HG02884 (cell line): ENCODE measurements at regions not wholly inside any gene's neighbourhood (a gene's known extent, or its start where the extent isn't known, plus 50 kb on each side); places are given as distances from the start of the nearest gene placed in this dataset.

Experiments used
- ATAC-seq: cut with Tn5 transposase; IDR thresholded peaks from one replicate; pipeline ENCODE4 v1.9.1; 2021; ENCODE audit warnings: mild to moderate bottlenecking, moderate library complexity; ENCODE audit not compliant: unreplicated experiment

DNA sequence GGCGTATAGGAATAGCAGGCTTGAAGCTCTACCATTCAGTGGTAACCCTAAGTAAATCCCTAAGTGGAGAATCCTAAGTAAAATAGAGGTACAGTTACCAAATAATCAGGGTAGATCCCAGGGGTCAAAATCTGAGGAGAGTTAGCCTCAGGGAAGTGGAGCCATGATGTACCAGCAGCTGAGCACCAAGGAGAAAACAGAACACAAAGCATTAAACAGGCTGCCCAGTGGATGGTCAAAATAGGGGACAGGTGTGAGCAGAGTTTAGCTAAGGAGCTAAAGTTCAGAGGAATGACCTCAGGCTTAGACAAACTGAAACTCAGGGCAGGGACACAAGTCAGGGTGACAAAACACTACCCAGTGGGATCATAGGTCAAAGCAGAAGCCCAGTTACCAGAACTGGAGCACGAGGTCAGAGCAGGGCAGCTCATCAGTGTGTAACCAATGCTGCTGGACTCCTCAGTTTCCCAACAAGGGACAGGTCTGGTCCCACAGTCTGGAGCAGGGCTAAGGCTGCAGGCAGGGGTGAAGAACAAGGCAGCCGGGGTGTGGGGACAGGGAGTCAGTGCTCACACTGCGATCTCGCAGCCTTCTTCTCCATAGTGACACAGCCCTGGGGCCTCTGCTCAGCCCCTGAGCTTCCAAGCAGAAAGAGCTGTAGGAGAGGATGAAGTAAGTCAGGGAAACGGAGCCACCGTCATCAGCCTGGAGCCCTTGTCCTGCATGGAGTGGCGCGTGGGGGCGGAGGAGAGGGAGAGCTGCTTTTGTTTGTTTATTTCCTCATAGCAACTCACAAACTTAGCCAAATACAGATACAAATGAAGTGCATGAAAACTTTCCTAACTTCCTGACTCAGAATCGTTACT is 264.0 kb downstream of the MREG start:
- no peak for ATAC-seq

DNA sequence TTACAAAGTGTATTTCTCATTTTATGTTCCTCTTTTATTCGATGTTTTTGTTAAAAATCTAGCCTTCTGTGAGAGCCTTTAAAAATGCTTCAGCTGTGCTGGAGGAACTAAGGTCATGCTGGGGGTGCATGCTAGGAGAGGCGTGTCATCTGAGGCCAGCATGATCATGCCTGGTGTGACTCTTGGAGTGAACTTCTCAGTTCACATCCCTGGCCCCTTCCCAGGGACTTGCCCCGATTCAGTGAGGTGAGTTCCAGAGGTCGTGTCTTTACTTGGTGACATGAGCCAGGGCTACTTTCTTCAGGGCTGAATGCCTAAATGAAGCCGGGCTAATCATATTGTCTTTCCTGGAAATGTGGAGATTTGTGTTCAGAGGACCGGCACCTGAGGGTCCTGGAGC is 264.9 kb downstream of the MREG start:
- no peak for ATAC-seq

DNA sequence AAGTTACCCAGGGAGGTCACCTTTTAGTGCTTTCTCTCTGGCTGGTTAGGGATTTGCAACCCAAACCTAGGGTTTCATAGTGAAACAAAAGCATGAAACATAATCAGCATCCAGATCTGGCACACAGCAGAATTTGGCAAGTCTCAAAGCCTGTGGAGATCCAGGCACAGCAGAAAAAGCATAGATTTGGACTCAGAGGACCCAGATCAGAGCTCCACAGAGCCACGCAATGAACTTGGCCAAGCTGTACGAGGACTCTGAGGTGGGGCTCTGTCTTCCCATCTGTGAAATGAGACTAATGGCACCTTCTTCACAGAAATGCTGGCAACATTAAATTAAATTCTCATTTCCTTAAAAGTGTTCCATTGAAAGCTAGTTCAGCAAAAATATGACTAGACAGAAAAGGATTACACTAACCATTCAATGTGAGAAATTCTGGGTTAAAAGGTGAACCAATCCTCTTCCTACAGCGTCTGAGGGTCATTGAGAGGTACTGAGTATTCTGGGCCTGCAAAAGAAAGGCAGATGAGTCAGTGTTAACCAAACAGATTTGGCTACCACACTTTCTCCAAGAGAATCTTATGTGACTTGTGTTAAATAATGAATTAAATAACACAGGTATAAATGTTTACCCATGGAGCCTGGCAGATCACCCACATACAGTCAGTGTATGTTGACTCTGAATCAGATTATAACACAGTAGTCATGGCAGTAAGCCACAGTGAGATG is 266.3 kb downstream of the MREG start:
- ATAC-seq: no peak

DNA sequence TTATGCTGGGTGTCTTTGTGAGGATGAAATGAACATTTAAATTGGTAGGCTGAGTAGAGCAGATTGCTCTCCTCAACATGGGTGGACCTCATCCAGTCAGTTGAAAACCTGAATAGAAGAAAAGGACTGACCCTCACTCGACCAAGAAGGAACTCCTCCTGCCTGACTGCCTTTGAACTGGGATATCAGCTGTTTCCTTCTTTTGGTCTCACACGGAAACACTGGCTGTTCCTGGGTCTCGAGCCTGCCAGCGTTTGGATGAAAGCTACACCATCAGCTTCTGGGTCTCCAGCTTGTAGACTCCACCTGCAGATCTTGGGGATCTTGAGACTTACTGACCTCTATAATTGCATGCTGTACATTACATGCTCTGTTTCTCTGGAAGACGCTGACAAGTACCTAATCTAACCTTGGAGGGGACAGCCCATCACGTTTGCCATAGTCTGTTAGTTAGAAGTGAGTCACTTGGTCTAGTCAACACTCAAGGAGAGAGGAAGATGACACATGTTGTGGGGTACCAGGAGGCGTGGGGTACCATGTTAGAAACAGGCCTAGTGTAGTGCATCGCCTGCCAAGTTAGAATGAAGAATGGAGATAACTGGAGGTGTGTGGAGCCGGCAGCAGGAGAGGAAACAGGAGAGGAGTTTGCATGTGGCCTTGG is 267.0 kb downstream of the MREG start:
- no peak for ATAC-seq

DNA sequence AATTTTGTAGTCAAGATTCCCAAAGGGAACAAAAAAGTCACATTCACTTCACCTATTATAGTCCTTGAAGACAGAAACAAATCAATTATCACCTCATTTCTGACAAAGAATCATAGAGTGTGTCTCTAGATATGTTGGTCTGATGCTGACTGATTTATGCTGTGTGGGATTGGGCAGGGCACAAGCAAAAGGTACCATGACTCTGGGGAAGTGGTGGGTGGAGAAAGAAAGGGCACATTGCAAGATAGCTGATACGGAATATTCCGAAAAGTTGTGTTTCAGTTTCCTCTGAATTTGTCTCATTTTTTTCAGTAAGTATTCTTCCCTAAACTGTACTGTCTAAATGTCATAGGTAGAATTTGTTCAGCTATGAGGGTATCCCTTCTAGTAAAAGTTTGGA is 268.0 kb downstream of the MREG start:
- no peak for ATAC-seq

DNA sequence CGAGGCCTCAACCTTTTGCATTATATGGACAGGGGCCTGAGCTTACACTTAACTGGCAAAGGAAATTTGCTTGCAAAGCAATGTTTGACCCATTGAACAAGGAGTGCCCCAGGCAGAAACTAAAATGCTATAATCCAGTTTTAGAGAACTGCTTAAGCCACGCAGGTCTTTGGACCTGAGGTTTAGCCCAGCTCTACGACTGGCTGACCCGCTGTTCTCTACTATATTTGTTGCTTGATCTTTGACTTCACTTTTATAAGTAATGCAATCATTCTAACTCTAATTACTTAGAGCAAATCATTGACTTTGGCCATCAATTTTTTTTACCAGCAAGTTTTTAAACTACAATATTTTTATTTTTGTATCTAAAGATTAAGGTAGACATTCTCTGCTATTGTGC is 268.8 kb downstream of the MREG start:
- ATAC-seq: no peak

DNA sequence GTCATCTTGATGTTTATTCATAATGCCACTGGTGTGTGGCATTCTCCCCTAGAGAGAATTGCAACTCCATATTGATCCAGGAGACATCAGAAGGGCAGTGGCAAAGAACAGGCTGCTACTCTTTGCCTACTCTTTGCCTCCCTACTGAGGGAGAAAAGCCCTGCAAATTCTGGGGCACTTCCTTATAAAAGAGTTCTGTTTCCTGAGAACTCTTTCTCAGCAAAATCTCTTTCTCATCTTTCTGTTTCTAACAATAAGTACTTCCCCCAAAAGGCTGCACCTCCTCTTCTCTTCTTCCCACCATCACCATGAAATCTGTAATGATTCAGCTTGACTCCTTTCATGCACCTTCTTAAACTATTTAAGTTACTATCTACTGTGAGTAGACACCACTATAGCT is 270.3 kb downstream of the MREG start:
- ATAC-seq: no peak

DNA sequence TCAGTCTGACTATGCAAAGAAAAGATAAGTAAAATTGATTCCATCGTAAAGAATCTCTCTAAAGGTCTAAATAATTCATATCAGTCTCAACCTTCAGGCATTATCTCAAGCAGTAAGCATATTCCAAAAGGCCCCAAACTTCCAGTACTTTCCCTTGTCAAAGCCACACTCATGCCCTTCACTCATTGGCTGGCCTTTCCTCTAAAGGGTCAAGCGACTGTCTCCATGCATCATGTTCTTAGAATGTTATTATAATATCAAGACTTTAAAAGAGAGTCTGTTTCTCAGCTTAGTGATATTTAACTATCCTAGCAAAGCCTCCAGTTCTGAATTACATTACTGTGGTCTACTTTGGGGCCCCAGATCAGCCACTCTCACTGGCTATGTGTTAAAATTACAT is 271.3 kb downstream of the MREG start:
- no peak for ATAC-seq

DNA sequence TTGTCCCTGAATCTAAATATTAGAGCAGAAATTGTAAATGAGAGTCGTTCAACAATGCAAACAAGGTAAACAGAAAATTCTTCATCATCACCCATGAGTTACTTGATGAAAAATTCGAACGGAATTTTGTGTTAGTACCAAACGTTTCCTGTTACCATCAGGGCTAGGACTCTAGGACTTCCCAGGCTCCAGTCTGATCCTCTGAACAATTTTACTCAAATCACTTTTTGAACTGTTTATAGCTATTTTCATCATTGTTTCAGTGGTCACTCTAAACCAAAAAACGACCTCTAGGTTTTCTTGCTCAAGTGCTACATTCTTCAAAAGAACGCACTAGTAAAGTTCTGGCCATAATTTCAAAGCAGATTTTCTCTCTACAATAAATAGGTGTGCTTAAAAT is 273.3 kb downstream of the MREG start:
- ATAC-seq: no peak

DNA sequence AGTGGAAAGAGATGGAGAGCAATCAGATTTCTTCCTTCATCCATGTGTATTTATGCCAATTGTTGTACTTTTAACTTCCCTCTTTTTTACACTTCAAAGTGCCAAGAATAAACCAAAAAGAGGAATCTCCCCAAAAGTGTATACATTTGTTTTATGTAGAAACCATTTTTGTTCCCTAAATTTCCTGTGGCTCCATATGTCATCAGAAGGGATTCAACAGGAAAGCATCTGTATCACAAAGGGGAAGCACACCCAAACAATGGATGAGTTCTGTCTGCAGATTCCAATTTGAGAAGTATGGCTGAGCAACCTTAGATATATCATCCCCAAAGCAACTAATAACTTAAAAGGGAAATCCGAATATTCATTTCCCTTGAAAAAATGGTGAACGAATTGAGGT is 275.0 kb downstream of the MREG start:
- ATAC-seq: no peak

DNA sequence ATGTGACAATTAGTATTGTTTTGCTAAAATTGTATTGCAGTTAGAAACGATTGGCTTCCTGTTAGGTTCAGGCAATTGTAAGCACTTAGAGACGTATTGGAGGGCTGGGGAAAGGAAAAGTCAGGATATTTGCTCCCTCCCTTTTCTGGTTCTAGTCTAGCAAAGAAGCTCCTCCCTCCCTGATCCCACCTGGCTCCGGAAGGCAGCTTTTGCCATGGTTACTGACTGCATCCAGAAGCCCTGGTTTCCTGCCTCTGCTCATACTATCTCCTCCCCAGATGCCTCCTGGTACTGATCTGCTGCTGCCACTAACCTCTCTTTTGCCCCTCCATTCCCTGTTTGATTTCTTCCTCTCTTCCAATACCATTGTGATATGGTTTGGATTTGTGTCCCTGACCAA is 275.9 kb downstream of the MREG start:
- ATAC-seq: no peak

DNA sequence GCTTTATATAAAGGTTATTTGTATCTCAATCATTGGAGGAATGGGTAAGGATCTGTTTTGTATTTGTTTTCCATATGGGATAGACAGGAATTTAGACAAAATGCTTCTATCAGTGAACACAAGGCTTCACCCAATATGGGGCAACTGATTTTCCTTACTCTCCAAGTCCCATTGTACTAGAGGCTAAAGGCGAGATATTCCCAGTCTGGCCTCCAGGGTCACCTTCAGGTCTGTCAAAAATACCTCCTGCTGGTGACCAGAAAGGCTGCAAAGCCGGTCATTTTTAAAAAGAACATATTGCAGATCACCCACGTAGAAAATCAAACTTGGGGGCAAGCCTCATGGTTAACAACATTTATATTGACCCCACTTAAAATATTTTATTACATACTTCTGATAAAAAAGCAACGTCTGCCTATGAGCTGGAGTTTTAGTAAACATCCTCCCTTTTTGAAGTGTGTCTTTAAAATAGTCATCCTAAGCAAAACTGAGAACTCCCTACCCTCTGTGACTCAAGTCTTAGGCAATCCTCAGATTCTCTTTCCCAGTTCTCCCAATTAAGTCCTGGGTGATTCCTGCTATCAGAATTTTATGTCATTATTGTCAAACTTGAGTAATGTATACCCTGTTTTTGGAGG is 276.6 kb downstream of the MREG start:
- ATAC-seq: no peak

DNA sequence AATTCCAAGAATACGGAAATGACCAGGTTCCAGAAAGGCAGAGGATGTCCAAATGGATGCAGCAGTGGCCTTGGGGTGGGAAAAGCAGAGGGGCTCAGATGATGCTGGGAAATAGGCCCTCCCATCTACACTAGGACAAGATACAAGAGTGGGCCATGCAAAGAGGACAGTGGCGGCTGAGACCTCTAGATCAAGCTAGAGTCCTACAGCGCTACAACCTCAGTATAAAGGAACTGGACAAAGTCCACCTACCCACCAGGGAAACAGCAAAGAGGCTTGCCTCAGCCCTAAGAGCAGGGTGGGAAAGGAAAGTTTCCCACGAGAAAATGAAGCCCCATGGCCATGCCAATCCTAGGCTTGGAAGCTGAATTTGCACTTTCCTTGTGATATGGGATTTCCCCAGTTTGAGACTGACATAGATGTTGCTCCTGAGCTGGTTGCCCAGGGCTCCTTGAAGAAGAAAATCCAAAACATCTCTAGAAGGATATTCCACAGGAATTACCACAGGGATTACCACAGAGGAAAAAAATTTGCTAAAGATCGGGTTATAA is 282.2 kb downstream of the MREG start:
- ATAC-seq: no peak

DNA sequence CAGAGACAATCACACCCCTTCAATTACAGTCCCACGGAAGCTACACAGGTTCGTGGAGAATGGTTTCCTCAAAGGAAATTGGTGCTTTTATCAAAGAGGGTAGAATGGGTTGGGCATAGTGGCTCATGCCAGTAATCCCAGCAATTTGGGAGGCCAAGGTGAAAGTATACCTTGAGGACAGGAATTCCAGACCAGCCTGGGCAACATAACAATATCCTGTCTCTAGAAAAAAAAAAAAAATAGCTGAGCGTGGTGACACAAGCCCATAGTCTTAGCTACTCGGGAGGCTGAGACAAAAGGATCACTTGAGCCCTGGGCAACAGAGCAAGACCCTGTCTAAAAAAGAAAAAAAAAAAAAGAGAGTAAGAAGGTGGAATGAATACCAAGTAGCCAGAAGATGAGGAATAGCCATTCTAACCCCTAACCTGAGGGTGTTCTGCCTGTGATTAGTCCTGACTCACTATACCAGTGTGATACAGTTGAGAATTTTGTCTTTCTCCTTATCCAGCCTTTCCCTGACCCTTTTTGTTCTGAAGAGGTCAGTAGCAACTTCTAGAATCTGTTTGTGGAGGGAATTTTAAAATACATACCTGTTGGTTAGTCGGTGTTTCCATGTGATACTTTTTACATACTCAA is 283.2 kb downstream of the MREG start:
- ATAC-seq: no peak

DNA sequence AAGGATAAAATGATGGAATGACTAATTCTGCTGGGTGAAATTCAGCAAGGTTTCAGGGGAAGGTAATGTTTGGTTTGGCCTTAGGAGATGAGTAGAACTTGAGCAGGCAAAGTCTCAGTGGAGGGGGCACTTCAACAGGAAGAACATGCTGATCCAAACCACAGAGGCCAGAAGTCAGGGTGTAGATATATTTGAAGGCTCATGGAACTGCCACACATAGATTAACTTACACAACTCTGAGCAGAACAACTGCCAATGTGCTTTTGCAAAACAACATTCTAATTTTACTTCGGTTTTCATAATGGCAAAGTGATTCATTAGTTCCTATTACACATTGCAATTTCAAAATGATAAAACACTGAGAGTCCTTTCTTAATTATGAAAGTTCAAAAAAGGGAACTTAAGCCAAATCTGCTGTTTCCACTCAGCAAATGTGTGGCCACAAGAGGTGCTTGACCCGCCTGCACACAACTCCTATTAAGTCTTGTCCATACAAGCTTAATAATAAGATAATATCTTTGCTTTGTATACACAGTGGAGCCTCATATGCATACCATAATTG is 284.8 kb downstream of the MREG start:
- ATAC-seq: peak; percentile 83

DNA sequence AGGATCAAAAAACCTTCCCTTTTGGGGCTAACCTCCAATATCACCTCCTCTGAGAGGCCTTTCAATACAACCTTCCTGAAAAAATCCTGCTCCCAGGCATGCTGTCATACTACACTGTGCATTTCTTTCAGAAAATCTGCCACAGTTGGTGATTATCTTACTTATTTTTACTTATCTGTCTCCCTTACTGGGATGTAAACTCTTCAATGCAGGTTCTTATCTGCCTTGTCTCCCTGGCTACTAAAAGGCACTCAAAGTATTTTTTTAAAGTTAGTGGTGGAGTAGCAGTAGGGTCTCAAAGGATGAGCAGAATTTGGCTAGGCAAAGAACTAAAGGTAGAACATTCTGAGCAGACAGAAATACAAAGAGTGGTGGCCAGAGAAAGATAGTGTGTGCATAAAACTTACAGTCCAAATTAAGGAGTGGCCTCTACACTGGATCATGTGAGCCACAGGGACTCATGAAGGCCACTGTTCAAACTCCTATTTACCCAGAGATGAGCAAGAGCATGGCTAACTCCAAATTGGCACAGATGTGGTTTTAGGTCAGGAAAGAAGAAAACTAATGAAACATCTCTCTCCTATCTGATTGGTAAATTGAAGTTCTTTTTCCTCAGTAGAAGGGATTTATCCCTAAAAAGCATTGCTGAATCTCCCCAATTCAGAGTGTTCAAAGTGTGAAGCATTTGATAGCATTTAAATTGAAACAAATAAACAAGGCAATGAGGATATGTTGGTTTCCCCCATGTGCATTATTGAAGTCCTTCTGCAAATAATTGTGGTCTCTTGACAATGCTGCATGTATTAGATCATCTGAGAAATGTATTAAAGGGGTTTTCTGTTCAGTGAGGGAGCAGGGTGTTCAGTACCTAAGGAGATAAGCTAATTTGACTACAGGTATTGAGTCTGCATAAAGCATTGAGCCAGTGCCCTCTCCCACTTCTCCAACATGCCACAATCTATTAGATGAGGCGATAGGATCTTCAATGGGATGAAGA is 285.5 kb downstream of the MREG start:
- ATAC-seq: no peak

DNA sequence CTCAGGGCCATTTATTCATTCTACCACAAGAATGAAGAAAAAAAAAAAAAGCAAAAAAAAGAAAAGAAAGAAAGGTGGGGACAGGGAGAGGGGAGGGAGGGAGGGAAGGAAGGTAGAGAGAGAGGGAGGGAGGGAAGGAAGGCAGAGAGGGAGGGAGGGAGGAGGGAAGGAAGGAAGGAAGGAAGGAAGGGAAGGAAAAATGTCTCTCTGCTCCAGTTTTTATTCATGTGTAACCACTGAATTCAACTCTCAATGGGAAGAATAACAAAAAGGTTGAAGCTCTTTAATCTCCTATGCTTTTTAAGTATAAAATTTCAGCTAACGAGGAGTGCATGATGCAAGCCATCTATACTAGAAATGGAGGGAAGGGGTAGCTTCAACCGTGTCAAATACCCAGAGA is 287.3 kb downstream of the MREG start:
- no peak for ATAC-seq

DNA sequence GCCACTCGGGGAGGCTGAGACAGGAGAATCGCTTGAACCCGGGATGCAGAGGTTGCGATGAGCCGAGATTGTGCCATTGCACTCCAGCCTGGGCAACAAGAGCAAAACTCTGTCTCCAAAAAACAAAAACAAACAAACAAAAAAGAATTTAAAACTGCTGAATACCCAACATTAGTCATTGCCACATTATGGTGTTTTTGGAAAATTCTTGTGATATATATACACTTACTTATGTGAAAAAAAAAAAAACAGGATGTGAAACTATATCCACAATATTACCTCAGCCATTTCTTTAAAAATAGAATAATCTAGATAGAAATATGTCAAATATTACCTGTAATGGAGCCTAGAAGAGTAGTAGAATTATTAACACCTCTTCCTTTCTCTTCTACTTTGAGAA is 288.3 kb upstream of the FN1 start:
- no peak for ATAC-seq

DNA sequence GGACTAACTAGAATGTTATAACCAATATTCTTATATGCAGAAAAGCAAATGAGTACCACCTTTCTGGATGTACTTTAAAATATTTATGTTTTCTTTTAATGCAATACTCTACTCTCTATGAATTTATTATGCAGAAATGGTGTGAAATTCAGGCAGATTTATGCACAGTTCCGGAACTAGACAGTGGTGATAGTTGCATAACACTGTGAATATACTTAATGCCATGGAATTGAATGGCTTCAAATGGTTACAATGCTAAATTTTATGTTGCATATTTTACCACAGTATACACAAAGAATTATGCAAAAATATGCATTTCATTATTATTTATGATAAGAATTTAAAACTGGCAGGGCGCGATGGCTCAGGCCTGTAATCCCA is 287.8 kb upstream of the FN1 start:
- no peak for ATAC-seq
